NB4 (cell line): ENCODE measurements at regions not wholly inside any gene's neighbourhood (a gene's known extent, or its start where the extent isn't known, plus 50 kb on each side); places are given as distances from the start of the nearest gene placed in this dataset.

Source experiments
- DNase-seq: peaks from one replicate; pipeline ENCODE4 v3.0.0; 2010; ENCODE audit warnings: low read depth
- H3K4me3 ChIP-seq: one replicate; pipeline ENCODE4 v1.5.1; 2011; ENCODE audit warnings: mild to moderate bottlenecking, low read depth, low read length, moderate library complexity
- CTCF ChIP-seq: IDR thresholded peaks from one replicate; pipeline ENCODE4 v1.5.1; 2012; ENCODE audit warnings: low read depth, low read length
- MYC ChIP-seq: IDR thresholded peaks from 2 replicates; pipeline ENCODE4 v1.6.1; 2011; ENCODE audit warnings: low read depth, low read length
- POLR2A ChIP-seq: IDR thresholded peaks from 2 replicates; pipeline ENCODE4 v1.6.1; 2011; ENCODE audit warnings: mild to moderate bottlenecking; ENCODE audit not compliant: insufficient read length; ENCODE audit errors: extremely low read depth
- TF ChIP-seq, protein P1 (sequence below): IDR thresholded peaks from 2 replicates; pipeline ENCODE4 v1.6.1; 2011; ENCODE audit warnings: low read depth, low read length

DNA sequence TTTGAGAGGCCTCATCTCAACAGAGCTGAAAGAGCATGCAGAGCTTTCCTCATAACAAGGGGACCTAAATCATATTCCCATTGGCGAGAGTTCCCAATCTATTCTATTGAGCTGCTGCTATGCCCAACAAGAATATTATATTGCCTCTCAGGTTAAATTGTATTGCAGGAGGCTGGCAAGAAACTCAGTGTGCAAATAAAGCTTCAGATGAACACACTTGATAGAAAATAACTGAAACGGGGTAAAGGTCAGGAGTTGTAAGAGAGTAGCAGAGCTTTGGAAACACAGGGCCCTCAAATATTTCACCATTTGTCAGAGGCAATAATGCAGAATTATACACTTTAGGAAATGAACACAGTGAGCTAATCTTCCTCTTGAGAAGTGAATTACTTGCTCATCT, 364.3 kb upstream of the SPTLC3 start:
- no peak for TF ChIP-seq MYC
- TF ChIP-seq CTCF = no peak
- no peak for TF ChIP-seq POLR2A
- TF ChIP-seq, protein P1, sequence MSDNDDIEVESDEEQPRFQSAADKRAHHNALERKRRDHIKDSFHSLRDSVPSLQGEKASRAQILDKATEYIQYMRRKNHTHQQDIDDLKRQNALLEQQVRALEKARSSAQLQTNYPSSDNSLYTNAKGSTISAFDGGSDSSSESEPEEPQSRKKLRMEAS = no peak
- H3K4me3 ChIP-seq = no peak overlapping the region
- no peak for DNase-seq

GRCh38 chr20:12649234-12649633, 359.5 kb upstream of the SPTLC3 start:
- no peak for DNase-seq
- no peak for TF ChIP-seq POLR2A
- no peak for TF ChIP-seq CTCF
- TF ChIP-seq MYC = no peak
- TF ChIP-seq, protein P1 = no peak
- no peak overlapping the region for H3K4me3 ChIP-seq

GRCh38 chr20:12653642-12654041, 355.1 kb upstream of the SPTLC3 start:
- no peak for DNase-seq
- TF ChIP-seq CTCF (no peak), MYC (no peak)
- H3K4me3 ChIP-seq = no peak overlapping the region

DNA sequence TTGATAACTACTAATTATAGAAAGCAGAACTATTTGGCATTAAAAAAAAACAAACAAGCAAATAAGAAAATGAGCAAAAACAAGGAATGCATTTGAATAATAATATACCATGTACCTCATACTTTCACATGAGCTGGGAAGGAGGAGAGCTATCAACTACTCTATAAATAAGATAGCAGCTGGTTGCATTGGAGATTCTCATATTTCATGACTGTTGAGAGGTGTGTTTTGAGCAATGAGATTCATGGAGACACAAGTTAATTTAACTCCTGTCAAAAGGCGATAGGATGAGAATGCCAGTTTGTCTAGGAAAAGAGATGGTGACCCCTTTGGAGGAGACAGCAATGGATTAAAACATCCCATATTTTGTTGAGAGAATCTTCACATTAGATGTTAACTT, 348.8 kb upstream of the SPTLC3 start:
- no peak for DNase-seq
- TF ChIP-seq POLR2A = no peak
- no peak for TF ChIP-seq MYC
- TF ChIP-seq, protein P1 = no peak
- no peak for TF ChIP-seq CTCF
- no peak overlapping the region for H3K4me3 ChIP-seq

GRCh38 chr20:12660918-12661317, 347.9 kb upstream of the SPTLC3 start:
- no peak overlapping the region for H3K4me3 ChIP-seq
- peak; percentile 36 for DNase-seq
- TF ChIP-seq, protein P1 = no peak
- TF ChIP-seq MYC (no peak), CTCF (peak; percentile 38), POLR2A (no peak)

- H3K4me3 ChIP-seq = no peak overlapping the region
- no peak for DNase-seq
- TF ChIP-seq MYC = no peak
- no peak for TF ChIP-seq POLR2A
- TF ChIP-seq, protein P1 = no peak
Measured at GRCh38 chr20:12670301-12670700, 338.5 kb upstream of the SPTLC3 start.
